Lower leg skin (tissue), 4 donors: ENCODE measurements at regions not wholly inside any gene's neighbourhood (a gene's known extent, or its start where the extent isn't known, plus 50 kb on each side); places are given as distances from the start of the nearest gene placed in this dataset.

Experiments
- DNase-seq, 2 donors: peaks; one replicate each; pipeline ENCODE4 v3.0.0-alpha.2; 2019; ENCODE audit warnings: low spot score in 2 of 2
- H3K4me3 ChIP-seq: fragments of 200-600 bp; sonication (generic); 2 replicates; pipeline ENCODE4 v1.5.1; 2017; ENCODE audit warnings: mild to moderate bottlenecking, low read depth; ENCODE audit not compliant: poor library complexity, severe bottlenecking
- CTCF ChIP-seq, 3 donors: fragments of 450-650 bp; IDR thresholded peaks; one replicate each; pipeline ENCODE4 v1.5.1; 2016; ENCODE audit warnings: antibody characterized with exemption in 3 of 3, mild to moderate bottlenecking in 3 of 3, moderate library complexity in 2 of 3
- POLR2A ChIP-seq, 2 donors: fragments of 450-650 bp; IDR thresholded peaks; one replicate each; pipeline ENCODE4 v1.6.1; 2016 to 2017; ENCODE audit warnings: antibody characterized with exemption in 2 of 2, mild to moderate bottlenecking in 1 of 2, moderate library complexity in 1 of 2
- WGBS, 2 donors: methylation state at CpG; one replicate each; pipeline ENCODE4 v1.1.5; 2018; 5-methylcytosine and 5-hydroxymethylcytosine counted together
- intact Hi-C: fragments of 100-400 bp; cut with DNase I; formaldehyde crosslinking; loops from one replicate; pipeline ENCODE4 v1.15.0; 2023; ENCODE audit warnings: low total_unique reads

DNA sequence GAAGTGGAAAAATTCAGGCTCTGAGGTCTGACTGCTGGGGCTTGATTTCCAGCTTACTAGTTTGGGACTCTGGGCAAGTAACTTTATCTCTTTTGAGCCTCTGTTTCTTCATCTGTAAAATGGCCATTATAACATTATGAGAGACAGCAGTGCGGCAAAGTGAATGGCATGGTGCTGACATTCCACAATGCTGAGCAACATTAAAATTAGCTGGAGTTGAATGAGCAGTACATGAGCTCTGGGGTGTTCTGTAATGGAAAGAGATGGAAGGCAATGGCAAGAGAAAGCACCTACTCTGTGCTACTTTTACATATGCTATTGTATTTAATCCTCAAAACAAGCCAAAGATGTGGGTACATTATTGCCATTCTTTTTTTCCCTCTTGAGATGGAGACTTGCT is 535.7 kb upstream of the CDH11 start:
- 84 to 89% methylated on average over 1 of the region's 1 CpG for WGBS, 2 donors
- no peak overlapping the region for H3K4me3 ChIP-seq
- DNase-seq, result no peak
- TF ChIP-seq CTCF (IDR thresholded peaks at IDR 0.05) (no peak), POLR2A (IDR thresholded peaks at IDR 0.05) (no peak)
- intact Hi-C loops, result loop anchor here (10.0 kb wide), 1 partner anchor 617 kb away; no protein-coding TSS in a partner anchor

- no peak for DNase-seq
- no peak for TF ChIP-seq POLR2A (IDR thresholded peaks at IDR 0.05)
- TF ChIP-seq CTCF (IDR thresholded peaks at IDR 0.05), result no peak
- WGBS, 2 donors, result 34 to 37% methylated on average over 6 of the region's 6 CpGs
- intact Hi-C loops, result loop anchor here (10.0 kb wide), 1 partner anchor 618 kb away; no protein-coding TSS in a partner anchor
- no peak overlapping the region for H3K4me3 ChIP-seq
Observed at GRCh38 chr16:65657071-65657494, 535.2 kb upstream of the CDH11 start.

GRCh38 chr16:65655802-65656201 is 533.9 kb upstream of the CDH11 start:
- WGBS, 2 donors, result 85 to 89% methylated on average over 3 of the region's 3 CpGs
- DNase-seq, result no peak
- H3K4me3 ChIP-seq, result no peak overlapping the region
- intact Hi-C loops, result loop anchor here (10.0 kb wide), 1 partner anchor 619 kb away; no protein-coding TSS in a partner anchor
- no peak for TF ChIP-seq POLR2A (IDR thresholded peaks at IDR 0.05)
- no peak for TF ChIP-seq CTCF (IDR thresholded peaks at IDR 0.05)

DNA sequence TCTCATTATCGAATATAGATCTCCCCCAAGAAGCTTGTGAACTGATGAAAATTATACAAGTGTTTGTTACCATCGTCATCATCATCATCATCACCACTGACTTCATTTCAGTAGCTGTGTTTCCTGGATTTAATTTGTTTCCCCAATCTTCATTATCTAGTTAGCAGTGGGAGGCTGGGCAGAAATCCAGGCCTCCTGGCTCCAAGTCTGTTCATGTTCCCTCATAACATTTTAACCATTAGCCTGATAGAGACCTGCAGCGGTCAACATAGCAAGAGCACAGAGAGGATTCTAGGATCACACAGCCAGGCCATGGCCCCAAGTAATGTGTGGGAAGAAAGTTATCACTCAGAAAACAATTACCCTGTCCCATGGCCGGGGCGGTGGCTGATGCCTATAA is 526.2 kb upstream of the CDH11 start:
- TF ChIP-seq POLR2A (IDR thresholded peaks at IDR 0.05) (no peak), CTCF (IDR thresholded peaks at IDR 0.05) (no peak)
- H3K4me3 ChIP-seq, result no peak overlapping the region
- 84 to 87% methylated on average over 5 of the region's 5 CpGs for WGBS, 2 donors
- intact Hi-C loops, result no loop called here
- no peak for DNase-seq

GRCh38 chr16:65644821-65645220 is 523.0 kb upstream of the CDH11 start:
- no peak for TF ChIP-seq CTCF (IDR thresholded peaks at IDR 0.05)
- no peak for TF ChIP-seq POLR2A (IDR thresholded peaks at IDR 0.05)
- H3K4me3 ChIP-seq, result no peak overlapping the region
- intact Hi-C loops, result no loop called here
- 84 to 89% methylated on average over 2 of the region's 2 CpGs for WGBS, 2 donors
- no peak for DNase-seq

GRCh38 chr16:65641762-65642289 is 520.0 kb upstream of the CDH11 start:
- DNase-seq, result no peak
- H3K4me3 ChIP-seq, result no peak overlapping the region
- intact Hi-C loops, result no loop called here
- WGBS, 2 donors, result 93 to 96% methylated on average over 3 of the region's 3 CpGs
- TF ChIP-seq POLR2A (IDR thresholded peaks at IDR 0.05), result no peak
- no peak for TF ChIP-seq CTCF (IDR thresholded peaks at IDR 0.05)
